LNCaP clone FGC (cell line): ENCODE measurements at regions not wholly inside any gene's neighbourhood (a gene's known extent, or its start where the extent isn't known, plus 50 kb on each side); places are given as distances from the start of the nearest gene placed in this dataset.

ENCODE experiments used
- DNase-seq: peaks from one replicate; pipeline ENCODE4 v3.0.0-alpha.2; 2011; ENCODE audit warnings: low read depth
- H3K4me3 ChIP-seq: 2 replicates; pipeline ENCODE4 v1.5.1; 2011; ENCODE audit warnings: mild to moderate bottlenecking, low read depth, low read length, control low read depth
- CTCF ChIP-seq: IDR thresholded peaks from 2 replicates; pipeline ENCODE4 v1.5.1; 2012; ENCODE audit warnings: mild to moderate bottlenecking; ENCODE audit not compliant: control insufficient read depth, insufficient read depth; ENCODE audit errors: extremely low read depth

GRCh38 chr5:57659886-57660285 lies 177.3 kb upstream of the ACTBL2 start:
- no peak overlapping the region for H3K4me3 ChIP-seq
- DNase-seq: no peak
- no peak for TF ChIP-seq CTCF

- no peak overlapping the region for H3K4me3 ChIP-seq
- TF ChIP-seq CTCF: no peak
Measured at GRCh38 chr5:57658018-57658417, 175.4 kb upstream of the ACTBL2 start.

GRCh38 chr5:57655228-57655627 lies 172.6 kb upstream of the ACTBL2 start:
- TF ChIP-seq CTCF: no peak

More at GRCh38 chr5:57658018-57658417, 175.4 kb upstream of the ACTBL2 start:
- no peak for DNase-seq

GRCh38 chr5:57653636-57654290 lies 171.2 kb upstream of the ACTBL2 start:
- no peak for DNase-seq
- no peak for TF ChIP-seq CTCF
- H3K4me3 ChIP-seq: no peak overlapping the region

More at GRCh38 chr5:57655228-57655627, 172.6 kb upstream of the ACTBL2 start:
- DNase-seq: no peak
- H3K4me3 ChIP-seq: no peak overlapping the region

- no peak overlapping the region for H3K4me3 ChIP-seq
- DNase-seq: no peak
- TF ChIP-seq CTCF: no peak
Measured at GRCh38 chr5:57651127-57651526, 168.5 kb upstream of the ACTBL2 start.

- peak; percentile 43 for DNase-seq
- TF ChIP-seq CTCF: peak; percentile 90
- H3K4me3 ChIP-seq: no peak overlapping the region
Measured at GRCh38 chr5:57650360-57651069, 167.9 kb upstream of the ACTBL2 start.
